Neural cell (in vitro differentiated cells): ENCODE measurements at regions not wholly inside any gene's neighbourhood (a gene's known extent, or its start where the extent isn't known, plus 50 kb on each side); places are given as distances from the start of the nearest gene placed in this dataset.

Source experiments
- EZH2 ChIP-seq: fragments of 200-600, 300-800 bp; shearing (Covaris generic), sonication (generic); IDR thresholded peaks from 2 replicates; pipeline ENCODE4 v1.6.1; 2014; ENCODE audit warnings: antibody characterized with exemption, low read length, borderline replicate concordance, mild to moderate bottlenecking; ENCODE audit not compliant: insufficient read depth, poor library complexity, severe bottlenecking
- POLR2AphosphoS5 ChIP-seq: IDR thresholded peaks from 2 replicates; pipeline ENCODE4 v1.6.1; 2012
- RAD21 ChIP-seq: fragments of 450-650 bp; conservative IDR thresholded peaks from 2 replicates; pipeline ENCODE4 v1.6.1; 2014; ENCODE audit warnings: antibody characterized with exemption, mild to moderate bottlenecking, moderate library complexity
- SMC3 ChIP-seq: fragments of 450-650 bp; conservative IDR thresholded peaks from 2 replicates; pipeline ENCODE4 v1.6.1; 2014; ENCODE audit warnings: antibody characterized with exemption, mild to moderate bottlenecking, moderate library complexity; ENCODE audit not compliant: poor library complexity
- TF ChIP-seq, protein P1 (sequence below): fragments of 450-650 bp; IDR thresholded peaks from 2 replicates; pipeline ENCODE4 v1.5.1; 2014; ENCODE audit warnings: antibody characterized with exemption, mild to moderate bottlenecking, moderate library complexity; ENCODE audit not compliant: poor library complexity, severe bottlenecking
- TF ChIP-seq, protein P2 (sequence below): IDR thresholded peaks from 2 replicates; pipeline ENCODE4 v1.6.1; 2012; ENCODE audit warnings: borderline replicate concordance

DNA sequence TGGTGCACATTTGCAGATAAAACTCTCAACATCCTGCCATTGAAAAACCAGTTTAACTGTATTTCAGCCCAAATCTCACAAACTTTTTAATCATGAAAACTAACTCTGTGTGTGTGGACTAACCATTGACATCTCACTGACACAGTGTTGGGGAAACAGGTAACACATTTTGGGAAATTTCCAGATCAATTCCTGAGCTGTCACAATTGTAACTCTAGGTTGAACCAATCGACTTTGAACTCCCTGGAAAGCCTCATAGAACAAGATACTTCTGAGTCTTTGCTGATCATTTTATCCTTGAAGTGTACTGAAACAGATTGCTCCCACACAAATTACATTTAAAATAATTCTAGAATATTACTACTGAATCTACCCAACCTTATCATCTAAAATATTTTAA, 667.9 kb upstream of the NR2F2 start:
- no peak for TF ChIP-seq RAD21
- TF ChIP-seq, protein P1, sequence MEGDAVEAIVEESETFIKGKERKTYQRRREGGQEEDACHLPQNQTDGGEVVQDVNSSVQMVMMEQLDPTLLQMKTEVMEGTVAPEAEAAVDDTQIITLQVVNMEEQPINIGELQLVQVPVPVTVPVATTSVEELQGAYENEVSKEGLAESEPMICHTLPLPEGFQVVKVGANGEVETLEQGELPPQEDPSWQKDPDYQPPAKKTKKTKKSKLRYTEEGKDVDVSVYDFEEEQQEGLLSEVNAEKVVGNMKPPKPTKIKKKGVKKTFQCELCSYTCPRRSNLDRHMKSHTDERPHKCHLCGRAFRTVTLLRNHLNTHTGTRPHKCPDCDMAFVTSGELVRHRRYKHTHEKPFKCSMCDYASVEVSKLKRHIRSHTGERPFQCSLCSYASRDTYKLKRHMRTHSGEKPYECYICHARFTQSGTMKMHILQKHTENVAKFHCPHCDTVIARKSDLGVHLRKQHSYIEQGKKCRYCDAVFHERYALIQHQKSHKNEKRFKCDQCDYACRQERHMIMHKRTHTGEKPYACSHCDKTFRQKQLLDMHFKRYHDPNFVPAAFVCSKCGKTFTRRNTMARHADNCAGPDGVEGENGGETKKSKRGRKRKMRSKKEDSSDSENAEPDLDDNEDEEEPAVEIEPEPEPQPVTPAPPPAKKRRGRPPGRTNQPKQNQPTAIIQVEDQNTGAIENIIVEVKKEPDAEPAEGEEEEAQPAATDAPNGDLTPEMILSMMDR: no peak
- TF ChIP-seq EZH2: no peak
- TF ChIP-seq SMC3: no peak
- no peak for TF ChIP-seq POLR2AphosphoS5
- TF ChIP-seq, protein P2, sequence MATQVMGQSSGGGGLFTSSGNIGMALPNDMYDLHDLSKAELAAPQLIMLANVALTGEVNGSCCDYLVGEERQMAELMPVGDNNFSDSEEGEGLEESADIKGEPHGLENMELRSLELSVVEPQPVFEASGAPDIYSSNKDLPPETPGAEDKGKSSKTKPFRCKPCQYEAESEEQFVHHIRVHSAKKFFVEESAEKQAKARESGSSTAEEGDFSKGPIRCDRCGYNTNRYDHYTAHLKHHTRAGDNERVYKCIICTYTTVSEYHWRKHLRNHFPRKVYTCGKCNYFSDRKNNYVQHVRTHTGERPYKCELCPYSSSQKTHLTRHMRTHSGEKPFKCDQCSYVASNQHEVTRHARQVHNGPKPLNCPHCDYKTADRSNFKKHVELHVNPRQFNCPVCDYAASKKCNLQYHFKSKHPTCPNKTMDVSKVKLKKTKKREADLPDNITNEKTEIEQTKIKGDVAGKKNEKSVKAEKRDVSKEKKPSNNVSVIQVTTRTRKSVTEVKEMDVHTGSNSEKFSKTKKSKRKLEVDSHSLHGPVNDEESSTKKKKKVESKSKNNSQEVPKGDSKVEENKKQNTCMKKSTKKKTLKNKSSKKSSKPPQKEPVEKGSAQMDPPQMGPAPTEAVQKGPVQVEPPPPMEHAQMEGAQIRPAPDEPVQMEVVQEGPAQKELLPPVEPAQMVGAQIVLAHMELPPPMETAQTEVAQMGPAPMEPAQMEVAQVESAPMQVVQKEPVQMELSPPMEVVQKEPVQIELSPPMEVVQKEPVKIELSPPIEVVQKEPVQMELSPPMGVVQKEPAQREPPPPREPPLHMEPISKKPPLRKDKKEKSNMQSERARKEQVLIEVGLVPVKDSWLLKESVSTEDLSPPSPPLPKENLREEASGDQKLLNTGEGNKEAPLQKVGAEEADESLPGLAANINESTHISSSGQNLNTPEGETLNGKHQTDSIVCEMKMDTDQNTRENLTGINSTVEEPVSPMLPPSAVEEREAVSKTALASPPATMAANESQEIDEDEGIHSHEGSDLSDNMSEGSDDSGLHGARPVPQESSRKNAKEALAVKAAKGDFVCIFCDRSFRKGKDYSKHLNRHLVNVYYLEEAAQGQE: no peak
